ENCODE measurements at regions not wholly inside any gene's neighbourhood (a gene's known extent, or its start where the extent isn't known, plus 50 kb on each side); places are given as distances from the start of the nearest gene placed in this dataset.

DNA sequence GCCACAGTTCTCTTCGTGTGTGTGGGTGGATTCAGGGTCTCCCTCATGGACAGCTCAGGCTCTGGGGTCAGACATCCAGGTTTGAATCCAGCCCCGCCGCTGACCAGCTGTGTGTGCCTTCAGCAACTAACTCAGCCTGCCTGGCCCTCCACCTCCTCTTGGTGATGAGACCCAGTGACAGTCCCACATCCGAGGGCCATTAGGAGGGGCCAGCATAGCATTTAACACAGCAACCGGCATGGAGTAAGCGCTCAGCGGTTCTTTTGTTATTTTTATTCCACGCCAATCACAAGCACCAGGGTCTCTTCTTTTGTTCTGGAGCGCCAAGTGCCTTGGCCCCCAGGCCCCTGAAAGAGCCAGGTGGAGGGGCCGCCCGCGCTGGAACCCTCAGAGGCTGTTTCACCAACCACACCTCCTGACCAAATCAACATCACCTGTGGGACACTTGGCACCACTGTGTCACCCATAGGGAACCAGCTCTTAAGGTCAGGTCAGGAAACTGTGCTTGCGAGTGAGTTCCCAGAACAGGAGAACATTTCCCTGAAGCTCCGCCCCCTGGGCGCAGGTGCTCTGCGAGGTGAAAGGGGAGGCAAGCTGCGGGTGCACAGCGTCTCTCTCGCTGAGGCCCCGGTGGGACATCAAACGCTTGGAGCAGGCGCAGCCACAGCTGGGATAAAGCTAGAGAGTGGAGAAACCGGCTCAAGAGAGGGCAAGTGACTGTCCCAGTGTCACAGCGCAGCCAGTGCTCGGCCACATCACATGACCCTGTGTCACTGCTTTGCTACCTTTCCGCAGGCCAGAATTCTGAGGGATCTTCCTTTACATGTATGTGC is 311.3 kb downstream of the UACA start:
- H3K4me3 ChIP-seq (ENCODE audit: low read length), result no peak overlapping the region
- no peak for TF ChIP-seq ZNF274 (IDR thresholded peaks at IDR 0.05; ENCODE audit: low read depth, low read length)

- no peak for TF ChIP-seq ZNF274 (IDR thresholded peaks at IDR 0.05; ENCODE audit: low read depth, low read length)
- H3K4me3 ChIP-seq (ENCODE audit: low read length), result no peak overlapping the region
Measured at GRCh38 chr15:70450142-70450443, 313.3 kb downstream of the UACA start.

DNA sequence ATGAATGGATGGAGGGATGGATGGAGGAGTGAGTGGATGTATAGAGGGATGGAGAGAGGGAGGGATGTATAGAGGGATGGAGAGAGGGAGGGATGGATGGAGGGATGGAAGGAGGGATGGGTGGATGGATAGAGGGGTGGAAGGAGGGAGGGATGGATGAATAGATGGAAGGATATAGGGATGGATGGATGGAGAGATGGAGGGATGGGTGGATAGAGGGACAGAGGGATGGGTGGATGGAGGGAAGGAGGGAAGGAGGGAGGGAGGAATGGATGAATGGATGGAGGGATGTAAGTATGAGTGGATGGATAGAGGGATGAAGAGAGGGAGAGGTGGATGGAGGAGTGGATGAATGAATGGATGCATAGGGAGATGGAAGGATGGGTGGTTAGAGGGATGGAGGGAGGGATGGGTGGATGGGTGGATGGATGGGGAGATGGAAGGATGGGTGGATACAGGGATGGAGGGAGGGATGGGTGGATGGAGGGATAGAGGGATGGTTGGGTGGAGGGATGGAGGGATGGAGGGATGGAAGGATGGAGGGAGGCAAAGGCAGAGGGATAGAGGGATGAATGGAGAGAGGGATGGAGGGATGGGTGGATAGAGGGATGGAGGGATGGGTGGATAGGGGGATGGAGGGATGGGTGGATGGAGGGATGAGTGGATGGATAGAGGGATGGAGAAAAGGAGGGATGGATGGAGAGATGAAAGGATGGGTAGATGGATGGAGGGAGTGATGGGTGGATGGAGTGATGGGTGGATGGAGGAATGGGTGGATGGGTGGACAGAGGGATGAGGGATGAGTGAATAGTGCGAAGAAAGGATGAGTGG is 313.8 kb downstream of the UACA start:
- H3K4me3 ChIP-seq (ENCODE audit: low read length), result no peak overlapping the region
- TF ChIP-seq ZNF274 (IDR thresholded peaks at IDR 0.05; ENCODE audit: low read depth, low read length), result no peak

- TF ChIP-seq ZNF274 (IDR thresholded peaks at IDR 0.05; ENCODE audit: low read depth, low read length), result no peak
- H3K4me3 ChIP-seq (ENCODE audit: low read length), result no peak overlapping the region
Measured at GRCh38 chr15:70447928-70448698, 315.2 kb downstream of the UACA start.

- no peak overlapping the region for H3K4me3 ChIP-seq (ENCODE audit: low read length)
- no peak for TF ChIP-seq ZNF274 (IDR thresholded peaks at IDR 0.05; ENCODE audit: low read depth, low read length)
Measured at GRCh38 chr15:70447521-70447920, 315.8 kb downstream of the UACA start.

DNA sequence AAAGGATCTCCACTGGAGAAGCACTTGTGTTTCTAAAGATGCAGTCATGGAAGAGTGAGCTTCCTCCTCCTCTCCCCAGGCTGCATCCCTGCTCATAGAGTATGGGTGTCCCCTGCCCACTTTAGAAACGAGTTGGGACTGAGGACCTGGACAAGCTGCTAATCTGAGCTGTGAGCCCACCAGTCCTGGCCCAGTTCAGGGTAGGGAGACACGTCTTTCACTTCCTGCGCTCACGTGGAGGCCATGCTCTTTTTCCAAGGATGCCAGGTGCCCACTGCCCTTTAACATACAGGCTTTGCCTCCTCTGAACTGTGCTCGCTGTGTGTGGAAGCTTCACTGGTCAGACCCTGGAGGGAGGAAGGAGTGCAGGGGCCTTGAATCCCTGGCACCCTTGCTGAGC is 316.3 kb downstream of the UACA start:
- H3K4me3 ChIP-seq (ENCODE audit: low read length), result no peak overlapping the region
- TF ChIP-seq ZNF274 (IDR thresholded peaks at IDR 0.05; ENCODE audit: low read depth, low read length), result no peak

GRCh38 chr15:70443486-70444273 is 319.7 kb downstream of the UACA start:
- H3K4me3 ChIP-seq (ENCODE audit: low read length), result no peak overlapping the region
- TF ChIP-seq ZNF274 (IDR thresholded peaks at IDR 0.05; ENCODE audit: low read depth, low read length), result no peak

GRCh38 chr15:70442616-70443321 is 320.6 kb downstream of the UACA start:
- no peak overlapping the region for H3K4me3 ChIP-seq (ENCODE audit: low read length)
- no peak for TF ChIP-seq ZNF274 (IDR thresholded peaks at IDR 0.05; ENCODE audit: low read depth, low read length)

DNA sequence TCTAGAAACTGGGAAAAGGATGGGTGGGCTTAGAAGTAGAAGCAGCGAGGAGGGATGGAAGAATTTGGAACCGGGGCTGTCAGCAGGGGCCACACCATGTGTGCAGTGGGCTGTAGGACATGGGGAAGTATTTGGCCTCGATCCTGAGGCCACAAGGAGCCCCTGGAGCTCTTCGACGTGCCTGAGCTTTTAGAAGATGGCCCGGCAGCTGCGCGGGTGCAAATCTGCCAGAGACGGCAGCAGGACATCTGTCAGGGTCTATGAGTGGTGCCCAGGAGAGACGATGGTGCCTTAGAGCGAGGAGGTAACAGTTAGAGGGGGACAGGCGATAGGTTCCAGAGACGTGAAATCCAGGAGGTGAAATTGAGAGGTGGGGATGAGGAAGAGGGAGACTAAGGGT is 321.1 kb downstream of the UACA start:
- TF ChIP-seq ZNF274 (IDR thresholded peaks at IDR 0.05; ENCODE audit: low read depth, low read length), result no peak
- no peak overlapping the region for H3K4me3 ChIP-seq (ENCODE audit: low read length)

DNA sequence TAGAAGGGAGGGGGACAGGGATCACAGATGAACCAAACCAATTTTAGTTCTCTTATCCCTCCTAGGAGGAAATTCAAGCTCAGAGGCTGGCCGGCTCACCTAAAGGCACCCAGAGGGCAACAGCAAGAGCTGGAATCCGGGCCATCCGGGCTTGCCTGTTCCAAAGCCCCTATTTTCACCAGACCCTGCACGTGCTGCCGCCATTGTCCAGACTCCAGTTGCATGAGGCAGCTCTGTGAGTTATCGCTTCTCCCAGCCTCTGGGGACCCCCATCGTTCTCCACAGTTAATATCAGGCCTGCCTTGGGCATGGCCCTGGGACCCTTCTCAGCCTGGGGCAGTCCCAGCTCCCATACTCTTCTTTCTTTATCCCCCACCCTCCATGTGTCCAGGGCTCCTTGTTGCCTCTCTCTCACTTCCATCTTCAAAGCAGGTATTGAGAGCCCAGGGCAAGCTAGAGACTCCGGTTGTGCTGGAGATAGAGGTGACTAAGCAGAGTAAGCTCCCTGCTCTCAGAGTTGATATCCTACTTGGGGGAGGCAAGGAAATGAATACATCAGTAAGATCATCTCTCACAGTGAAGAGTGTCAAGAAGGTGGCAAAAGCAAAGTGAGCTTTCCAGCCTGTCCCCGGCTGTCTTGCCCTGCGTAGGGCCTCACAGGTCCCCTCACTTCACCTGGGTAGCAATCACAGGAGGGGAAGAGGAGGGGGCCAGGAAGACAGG is 322.8 kb downstream of the UACA start:
- H3K4me3 ChIP-seq (ENCODE audit: low read length), result no peak overlapping the region
- TF ChIP-seq ZNF274 (IDR thresholded peaks at IDR 0.05; ENCODE audit: low read depth, low read length), result no peak

DNA sequence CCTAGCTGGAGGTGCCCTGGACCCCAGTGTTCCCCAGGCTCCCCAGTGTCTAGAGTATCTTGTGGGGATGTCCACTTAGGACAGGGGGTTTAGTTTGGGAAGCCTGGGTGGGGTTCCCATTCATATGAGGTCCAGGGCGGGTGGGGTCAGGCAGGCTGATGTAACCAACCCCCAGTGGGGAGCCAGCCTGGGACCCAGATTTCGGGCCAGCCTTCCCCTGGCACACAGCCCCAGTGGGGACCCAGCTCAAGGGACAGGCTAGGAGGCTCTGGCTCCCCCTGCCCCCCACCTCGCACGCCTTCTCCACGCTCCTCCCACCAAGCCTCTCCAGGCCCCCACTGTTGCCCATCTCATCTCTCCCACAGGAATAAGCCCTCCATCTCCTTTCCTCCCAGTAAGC is 323.5 kb downstream of the UACA start:
- no peak overlapping the region for H3K4me3 ChIP-seq (ENCODE audit: low read length)
- no peak for TF ChIP-seq ZNF274 (IDR thresholded peaks at IDR 0.05; ENCODE audit: low read depth, low read length)

- no peak for TF ChIP-seq ZNF274 (IDR thresholded peaks at IDR 0.05; ENCODE audit: low read depth, low read length)
- H3K4me3 ChIP-seq (ENCODE audit: low read length), result no peak overlapping the region
Measured at GRCh38 chr15:70439304-70439877, 324.0 kb downstream of the UACA start.
